Hepatic stellate cell (primary cell): ENCODE measurements at regions not wholly inside any gene's neighbourhood (a gene's known extent, or its start where the extent isn't known, plus 50 kb on each side); places are given as distances from the start of the nearest gene placed in this dataset.

ENCODE experiments used
- DNase-seq: peaks from one replicate; pipeline ENCODE4 v3.0.0; 2011; ENCODE audit warnings: low spot score

GRCh38 chr6:1515280-1515679 lies 94.4 kb upstream of the FOXC1 start:
- DNase-seq: no peak

DNA sequence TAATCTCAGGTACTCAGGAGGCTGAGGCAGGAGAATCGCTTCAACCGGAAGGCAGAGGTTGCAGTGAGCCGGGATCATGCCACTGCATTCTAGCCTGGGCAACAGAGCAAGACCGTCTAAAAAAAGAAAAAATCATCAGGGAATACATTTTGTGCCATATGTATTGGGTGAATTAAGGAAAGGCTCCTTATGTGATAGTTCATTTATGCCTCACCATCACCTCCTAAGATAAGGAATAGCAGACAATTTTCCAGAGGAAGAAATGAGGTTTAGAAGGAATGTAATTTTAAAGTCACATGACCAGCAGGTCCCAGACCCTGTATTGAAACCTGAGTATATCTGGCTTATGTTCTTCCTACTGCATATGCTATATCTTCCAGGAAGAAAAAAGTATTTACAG lies 93.9 kb upstream of the FOXC1 start:
- DNase-seq: no peak

- DNase-seq: no peak
These were observed 92.8 kb upstream of the FOXC1 start for GRCh38 chr6:1516742-1517520.

GRCh38 chr6:1518855-1519254 lies 90.9 kb upstream of the FOXC1 start:
- no peak for DNase-seq

DNA sequence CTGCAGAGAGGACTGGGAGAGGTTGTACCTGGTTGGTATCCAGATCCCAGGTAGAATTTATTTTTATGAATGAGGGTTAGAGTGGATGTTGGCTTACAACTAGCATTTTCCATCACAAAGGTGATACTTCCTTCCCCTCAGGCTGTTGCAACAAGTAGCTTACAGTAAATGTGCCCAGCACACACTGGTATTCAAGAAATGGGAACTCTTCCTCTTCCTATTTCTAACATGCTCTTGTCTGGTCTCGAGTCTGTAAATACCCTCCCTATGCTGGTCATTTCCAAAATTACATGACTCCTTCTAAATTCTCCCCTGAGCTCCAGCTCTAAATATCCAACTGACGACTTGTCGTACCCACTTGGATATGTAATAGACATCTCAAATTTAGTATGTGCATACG lies 90.1 kb upstream of the FOXC1 start:
- DNase-seq: no peak

- DNase-seq: no peak
These were observed 86.9 kb upstream of the FOXC1 start for GRCh38 chr6:1522779-1523178.

DNA sequence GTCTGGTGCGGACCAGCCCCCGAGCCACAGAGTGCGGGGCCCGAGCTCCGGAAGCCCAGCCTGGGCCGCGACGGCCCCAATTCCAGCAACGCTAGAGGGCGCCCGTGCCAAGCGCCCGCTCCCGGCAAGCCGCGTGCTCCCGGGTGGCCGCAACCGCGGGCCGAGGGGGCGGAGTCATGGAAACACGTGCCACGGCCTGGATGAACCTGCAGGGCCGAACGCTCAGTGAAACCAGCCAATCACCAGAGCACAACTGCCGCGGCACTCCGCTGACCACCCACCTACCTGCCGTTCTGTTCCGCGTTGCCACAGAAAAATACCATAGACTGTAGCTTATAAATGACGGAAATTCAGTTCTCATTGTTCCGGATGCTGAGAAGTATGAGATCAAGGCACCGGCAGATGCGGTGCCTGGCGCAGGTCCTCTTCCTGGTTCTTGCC lies 85.7 kb upstream of the FOXC1 start:
- no peak for DNase-seq

DNA sequence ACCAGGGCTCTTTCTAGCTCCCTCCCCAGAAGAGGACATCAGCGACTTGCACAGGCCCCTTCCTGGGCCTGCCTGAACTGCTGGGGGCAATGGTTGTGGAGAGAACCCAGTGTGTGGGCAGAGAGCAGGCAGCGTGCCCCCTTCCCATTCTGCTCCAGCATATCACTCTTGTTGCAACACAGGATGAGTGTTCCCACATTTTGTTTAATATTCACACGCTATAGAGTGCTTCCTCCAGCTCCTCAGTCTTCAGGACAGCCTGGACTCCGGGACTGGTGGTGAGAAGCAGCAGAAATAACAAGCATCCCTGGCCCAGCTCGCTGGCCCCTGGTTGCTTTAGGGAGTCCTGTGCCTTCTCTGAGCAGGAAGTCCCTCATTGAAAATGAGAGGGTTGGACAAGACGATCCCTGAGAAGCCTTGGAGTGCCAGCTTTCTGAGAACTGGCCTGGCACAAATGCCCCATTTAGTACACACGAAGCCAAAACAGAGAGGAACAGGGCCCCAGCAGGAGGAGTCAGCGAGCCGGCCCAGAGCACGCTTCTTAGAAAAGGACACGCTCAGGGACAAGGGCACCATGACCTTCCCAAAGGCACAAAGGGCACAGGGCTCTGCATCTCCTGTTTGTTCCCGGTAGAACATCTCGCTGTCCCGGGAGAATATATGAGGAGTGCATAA lies 84.2 kb upstream of the FOXC1 start:
- DNase-seq: no peak

- no peak for DNase-seq
These were observed 83.2 kb upstream of the FOXC1 start for GRCh38 chr6:1526398-1527072.

DNA sequence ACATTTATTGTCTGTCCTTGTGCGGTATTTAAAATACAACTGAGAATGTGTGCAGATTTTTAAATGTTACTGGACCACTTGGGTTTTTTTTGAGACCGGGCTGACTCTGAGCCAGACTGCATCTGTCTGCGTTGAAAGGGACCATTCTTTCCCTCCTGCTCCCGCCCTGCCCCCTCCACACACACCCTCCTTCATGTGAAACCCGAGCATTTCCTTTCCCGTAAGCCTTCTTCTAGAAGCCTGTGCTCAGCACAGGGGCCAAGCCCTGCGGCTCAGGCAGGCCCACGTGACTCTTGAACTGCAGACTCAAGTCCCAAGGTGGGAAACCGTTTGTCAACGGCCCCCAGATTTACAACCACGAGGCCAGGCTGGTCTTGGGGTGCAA lies 82.7 kb upstream of the FOXC1 start:
- no peak for DNase-seq

DNA sequence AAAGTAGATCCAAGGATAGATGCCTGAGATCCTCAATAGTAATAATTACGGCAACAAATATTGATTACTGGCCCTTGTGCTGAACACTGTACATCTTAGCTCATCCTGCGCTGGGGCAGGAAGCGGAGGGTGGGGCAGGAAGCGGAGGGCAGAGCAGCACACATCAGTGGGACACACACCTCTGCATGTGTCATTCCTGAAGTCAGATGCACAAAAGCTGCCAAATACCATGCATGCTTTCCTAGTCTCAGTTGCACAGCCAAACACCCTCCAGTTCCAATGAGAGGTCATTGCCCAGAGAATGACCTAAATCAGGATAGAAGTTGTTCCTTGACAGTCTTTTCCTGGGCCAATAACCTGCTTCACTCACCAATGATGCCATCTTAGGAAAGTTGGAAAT lies 74.4 kb upstream of the FOXC1 start:
- no peak for DNase-seq

GRCh38 chr6:1536526-1537429 lies 72.9 kb upstream of the FOXC1 start:
- DNase-seq: no peak

GRCh38 chr6:1538369-1538768 lies 71.3 kb upstream of the FOXC1 start:
- no peak for DNase-seq

- DNase-seq: no peak
These were observed 70.8 kb upstream of the FOXC1 start for GRCh38 chr6:1538810-1539478.

DNA sequence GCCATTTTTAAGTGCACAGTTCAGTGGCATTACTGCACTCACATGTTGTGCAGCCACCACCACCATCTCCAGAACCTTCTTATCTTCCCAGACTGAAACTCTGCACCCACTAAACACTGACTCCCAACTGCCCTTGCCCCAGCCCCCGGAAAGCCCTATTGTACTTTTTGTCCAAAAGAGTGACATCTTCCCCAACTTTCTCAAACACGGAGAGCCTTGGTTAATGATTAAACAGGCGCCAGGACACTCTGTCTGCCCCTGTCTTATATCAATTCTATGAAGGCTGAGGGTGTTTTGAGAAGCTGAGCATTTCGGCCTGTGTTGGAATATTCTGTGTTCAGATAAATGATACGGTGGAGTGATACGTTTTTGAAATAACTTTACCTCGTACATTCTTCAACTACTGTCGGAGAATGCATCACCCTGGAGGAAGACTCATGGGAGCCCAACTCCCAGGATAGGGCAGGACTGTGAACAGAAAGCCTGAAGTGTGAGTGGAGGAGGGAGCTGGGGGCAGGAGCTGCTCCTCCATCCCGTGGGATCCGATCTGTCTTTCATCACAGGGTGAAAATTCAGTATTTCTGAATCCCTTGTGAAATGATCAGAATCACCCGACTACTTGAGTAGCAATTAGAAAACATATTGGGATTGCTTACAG lies 68.7 kb upstream of the FOXC1 start:
- no peak for DNase-seq

DNA sequence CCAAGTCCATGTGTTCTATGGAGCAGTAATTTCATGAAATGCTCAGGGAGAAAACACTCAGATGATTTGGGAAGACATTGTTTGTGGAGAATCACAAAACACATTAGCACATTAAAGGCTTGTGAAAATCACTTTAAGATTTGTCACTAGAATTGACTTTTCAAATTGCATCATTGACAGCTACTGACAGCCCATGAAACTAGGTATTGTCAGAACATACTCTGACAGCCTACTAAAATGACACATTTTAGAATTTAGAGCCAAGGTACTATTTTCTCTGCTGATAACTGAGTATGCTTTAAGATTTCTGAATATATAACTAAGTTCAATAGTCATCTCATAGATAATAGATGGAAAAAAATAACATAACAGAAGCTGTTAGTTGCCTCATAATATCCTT lies 67.4 kb upstream of the FOXC1 start:
- no peak for DNase-seq

- no peak for DNase-seq
These were observed 67.0 kb upstream of the FOXC1 start for GRCh38 chr6:1542764-1543163.

GRCh38 chr6:1544000-1544399 lies 65.7 kb upstream of the FOXC1 start:
- DNase-seq: no peak

DNA sequence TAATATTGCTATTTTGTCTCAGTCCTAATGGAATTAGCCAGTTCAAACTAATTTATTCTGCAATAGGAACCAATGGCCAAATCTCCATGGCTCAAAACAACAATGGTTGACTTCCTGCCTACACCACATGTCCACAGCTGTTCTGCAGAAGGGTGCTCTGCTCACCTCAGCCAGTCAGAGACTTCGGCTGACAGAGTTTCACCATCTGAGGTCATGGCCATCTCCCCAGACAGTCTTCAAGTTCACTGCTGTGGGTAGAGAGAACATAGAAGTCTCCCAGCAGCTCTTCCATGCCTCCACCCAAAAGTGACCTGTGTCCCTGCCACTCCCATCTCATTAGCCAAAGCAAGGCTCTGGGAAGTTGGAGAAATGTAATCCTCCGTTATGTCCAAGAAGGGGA lies 65.1 kb upstream of the FOXC1 start:
- no peak for DNase-seq

DNA sequence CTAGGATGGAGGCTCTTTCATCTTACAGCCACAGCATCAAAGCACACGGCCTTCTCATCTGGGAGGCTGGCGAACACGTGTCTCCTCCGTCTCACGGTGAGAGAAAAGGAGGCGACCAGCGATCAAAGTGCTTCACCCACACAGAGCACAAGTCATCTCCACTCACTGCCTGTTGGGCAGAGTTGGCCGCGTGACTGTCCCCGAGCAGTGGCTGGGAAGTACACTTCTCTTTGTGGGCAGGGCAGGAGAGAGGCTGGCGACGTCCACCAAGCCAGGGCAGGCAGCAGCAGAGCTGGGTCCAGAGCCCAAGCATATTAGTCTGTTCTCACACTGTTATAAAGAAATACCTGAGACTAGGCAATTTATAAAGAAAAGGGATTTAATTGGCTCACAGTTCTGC lies 64.1 kb upstream of the FOXC1 start:
- DNase-seq: no peak

DNA sequence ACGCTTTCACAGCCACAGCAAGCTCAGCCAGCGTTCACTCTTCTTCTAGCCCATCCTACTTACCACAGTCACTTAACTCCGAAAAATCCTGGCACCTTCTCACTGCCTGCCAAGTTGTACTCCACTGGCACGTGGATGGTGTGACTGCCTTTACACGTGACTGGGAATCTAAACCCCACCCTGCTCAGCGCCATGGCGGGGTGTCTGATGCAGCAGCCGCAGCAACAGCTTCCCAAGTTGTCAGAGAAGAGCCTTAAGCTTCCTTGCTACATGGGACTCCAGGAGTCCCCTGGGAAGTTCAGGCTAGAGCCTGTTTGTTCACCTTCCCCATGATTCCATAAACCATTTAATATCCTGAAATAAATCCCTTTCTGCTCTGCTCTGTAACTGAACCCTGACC lies 61.9 kb upstream of the FOXC1 start:
- DNase-seq: no peak
